Testis (tissue), 2 donors: ENCODE measurements at regions not wholly inside any gene's neighbourhood (a gene's known extent, or its start where the extent isn't known, plus 50 kb on each side); places are given as distances from the start of the nearest gene placed in this dataset.

Experiments used
- POLR2A ChIP-seq: fragments of 450-650 bp; IDR thresholded peaks from one replicate; pipeline ENCODE4 v1.6.1; 2017; ENCODE audit warnings: antibody characterized with exemption, mild to moderate bottlenecking, moderate library complexity
- TF ChIP-seq, protein P1 (sequence below), 3 experiments: fragments of 450-650 bp in 2 of 3; fragments of 200-600 bp in 1 of 3; sonication (generic) in 1 of 3; IDR thresholded peaks; one replicate each; pipeline ENCODE4 v1.5.1; 2016 to 2019; ENCODE audit warnings: antibody characterized with exemption in 3 of 3, mild to moderate bottlenecking in 2 of 3, moderate library complexity in 1 of 3

GRCh38 chr13:61779456-61779855 is 363.8 kb upstream of the PCDH20 start:
- TF ChIP-seq, protein P1, sequence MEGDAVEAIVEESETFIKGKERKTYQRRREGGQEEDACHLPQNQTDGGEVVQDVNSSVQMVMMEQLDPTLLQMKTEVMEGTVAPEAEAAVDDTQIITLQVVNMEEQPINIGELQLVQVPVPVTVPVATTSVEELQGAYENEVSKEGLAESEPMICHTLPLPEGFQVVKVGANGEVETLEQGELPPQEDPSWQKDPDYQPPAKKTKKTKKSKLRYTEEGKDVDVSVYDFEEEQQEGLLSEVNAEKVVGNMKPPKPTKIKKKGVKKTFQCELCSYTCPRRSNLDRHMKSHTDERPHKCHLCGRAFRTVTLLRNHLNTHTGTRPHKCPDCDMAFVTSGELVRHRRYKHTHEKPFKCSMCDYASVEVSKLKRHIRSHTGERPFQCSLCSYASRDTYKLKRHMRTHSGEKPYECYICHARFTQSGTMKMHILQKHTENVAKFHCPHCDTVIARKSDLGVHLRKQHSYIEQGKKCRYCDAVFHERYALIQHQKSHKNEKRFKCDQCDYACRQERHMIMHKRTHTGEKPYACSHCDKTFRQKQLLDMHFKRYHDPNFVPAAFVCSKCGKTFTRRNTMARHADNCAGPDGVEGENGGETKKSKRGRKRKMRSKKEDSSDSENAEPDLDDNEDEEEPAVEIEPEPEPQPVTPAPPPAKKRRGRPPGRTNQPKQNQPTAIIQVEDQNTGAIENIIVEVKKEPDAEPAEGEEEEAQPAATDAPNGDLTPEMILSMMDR (IDR thresholded peaks at IDR 0.05) = no peak
- TF ChIP-seq POLR2A = no peak
